Psoas muscle (tissue), 7 donors: ENCODE measurements at regions not wholly inside any gene's neighbourhood (a gene's known extent, or its start where the extent isn't known, plus 50 kb on each side); places are given as distances from the start of the nearest gene placed in this dataset.

Source experiments
- ATAC-seq, 4 donors: fragments of 200-7000 bp; cut with Tn5 transposase; one replicate each; pipeline ENCODE4 v1.9.1; 2020; ENCODE audit warnings: moderate library complexity in 3 of 4, mild to moderate bottlenecking in 2 of 4
- DNase-seq, 2 donors: peaks; one replicate each; pipeline ENCODE4 v3.0.0-alpha.2; 2020
- H3K27ac ChIP-seq: fragments of 200-600 bp; one replicate; pipeline ENCODE4 v1.8.0; 2022
- H3K27me3 ChIP-seq, 3 donors: fragments of 200-600 bp in 1 of 3; one replicate each; pipeline versions ENCODE4 v1.6.1 to v1.8.0; 2013 to 2022; ENCODE audit warnings: low read length in 2 of 3, mild to moderate bottlenecking in 2 of 3, moderate library complexity in 1 of 3; ENCODE audit not compliant: insufficient read depth in 3 of 3
- H3K36me3 ChIP-seq, 2 donors: fragments of 200-600 bp in 1 of 2; one replicate each; pipeline versions ENCODE4 v1.6.1 to v1.8.0; 2013 to 2022; ENCODE audit warnings: low read depth in 1 of 2, mild to moderate bottlenecking in 1 of 2, moderate library complexity in 1 of 2; ENCODE audit not compliant: insufficient read depth in 1 of 2
- H3K4me1 ChIP-seq: fragments of 200-600 bp; one replicate; pipeline ENCODE4 v1.8.0; 2022
- H3K4me3 ChIP-seq: fragments of 200-600 bp; one replicate; pipeline ENCODE4 v1.8.0; 2022; ENCODE audit warnings: mild to moderate bottlenecking
- H3K9me3 ChIP-seq: fragments of 200-600 bp; one replicate; pipeline ENCODE4 v1.8.0; 2022
- CTCF ChIP-seq: fragments of 200-600 bp; IDR thresholded peaks from one replicate; pipeline ENCODE4 v1.8.0; 2022; ENCODE audit warnings: antibody characterized with exemption
- WGBS, 3 donors: extraction: QIAGEN DNeasy Blood & Tissue Kit; methylation state at CpG; one replicate each; pipeline versions ENCODE4 v1.1.6 to v1.1.7; 2013; 5-methylcytosine and 5-hydroxymethylcytosine counted together
- intact Hi-C, 2 donors: fragments of 100-400 bp; cut with DNase I; formaldehyde crosslinking; loops; one replicate each; pipeline versions ENCODE4 v1.11.0 to v1.14.2; 2022
- donor health status: healthy with polysubstance abuse.
- donor health status: DM: no; HTN: no; CAD: no; lungs with moderate emphysema.
- donor health status: Bipolar disorder and iron deficiency.
- donor health status: healthy.
- donor health status: DM: yes; HTN: yes; CAD: no.
- donor health status: DM: no; HTN: no; CAD: no.
- donor health status: DM: yes; HTN: yes; CAD: no.

DNA sequence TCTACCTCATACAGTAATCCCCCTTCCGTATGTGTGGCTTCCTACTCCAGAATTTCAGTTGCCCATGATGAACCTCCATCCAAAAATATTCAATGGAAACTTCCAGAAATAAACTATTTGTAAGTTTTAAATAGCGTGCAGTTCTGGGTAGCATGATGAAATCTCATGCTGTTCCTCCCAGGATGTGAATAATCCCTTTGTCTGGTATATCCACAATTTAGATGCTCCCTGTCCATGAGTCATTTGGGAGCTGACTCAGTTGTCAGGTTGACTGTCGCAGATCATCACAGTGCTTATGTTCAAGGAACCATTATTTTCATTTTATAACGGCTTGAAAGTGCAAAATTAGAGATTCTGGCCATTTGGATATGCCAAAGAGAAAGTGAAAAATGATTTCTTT lies 290.1 kb upstream of the CDH9 start:
- Histone ChIP-seq H3K9me3 (no peaks in the 10 kb centered on the region), H3K27ac (no peak overlapping the region), H3K4me3 (no peak overlapping the region), H3K27me3 (no peaks in the 10 kb centered on the region), H3K4me1 (no peaks in the 10 kb centered on the region), H3K36me3 (no peaks in the 10 kb centered on the region)
- DNase-seq (no peak), ATAC-seq (no peak)
- intact Hi-C loops = no loop called here
- whole genome bisulfite sequencing, 3 donors = 75 to 80% (median 80%) methylated on average over 4 of the region's 4 CpGs
- no peak for TF ChIP-seq CTCF

- Histone ChIP-seq H3K27me3 (no peaks in the 10 kb centered on the region), H3K36me3 (no peaks in the 10 kb centered on the region), H3K4me3 (no peak overlapping the region), H3K4me1 (no peaks in the 10 kb centered on the region), H3K27ac (no peak overlapping the region), H3K9me3 (no peaks in the 10 kb centered on the region)
- TF ChIP-seq CTCF = no peak
- intact Hi-C loops = no loop called here
- no peak for ATAC-seq
- no peak for DNase-seq
Measured at GRCh38 chr5:27325513-27325912, 287.1 kb upstream of the CDH9 start.

GRCh38 chr5:27318701-27319100 lies 280.3 kb upstream of the CDH9 start:
- Histone ChIP-seq H3K27me3 (no peaks in the 10 kb centered on the region), H3K27ac (no peak overlapping the region), H3K9me3 (no peaks in the 10 kb centered on the region), H3K4me1 (no peaks in the 10 kb centered on the region), H3K36me3 (no peaks in the 10 kb centered on the region), H3K4me3 (no peak overlapping the region)
- DNase-seq = no peak
- no peak for TF ChIP-seq CTCF
- intact Hi-C loops = no loop called here
- 87 to 88% (median 87%) methylated on average over 4 of the region's 4 CpGs for WGBS, 3 donors
- no peak for ATAC-seq

DNA sequence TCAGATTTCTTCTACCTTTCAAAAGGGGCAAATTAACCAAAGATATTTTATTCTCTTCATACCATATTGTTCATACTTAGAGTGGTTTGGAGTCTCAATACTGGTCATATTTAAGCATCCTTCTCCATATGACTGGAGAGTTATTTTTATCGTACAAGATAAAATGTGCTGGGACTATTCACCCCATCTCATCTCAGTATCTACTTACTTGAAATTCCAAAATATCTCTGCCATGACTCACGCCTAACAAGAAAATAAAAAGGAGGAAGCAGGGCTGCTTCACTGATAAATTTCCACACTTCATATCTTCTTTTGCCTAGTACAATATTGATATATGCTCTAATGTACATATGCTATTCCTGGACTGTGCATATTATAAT lies 277.9 kb upstream of the CDH9 start:
- ATAC-seq = no peak
- intact Hi-C loops = no loop called here
- no peaks in the 10 kb centered on the region for H3K9me3 ChIP-seq
- 74 to 80% (median 74%) methylated on average over 2 of the region's 2 CpGs for WGBS, 3 donors
- no peak overlapping the region for H3K4me3 ChIP-seq
- no peak overlapping the region for H3K27ac ChIP-seq
- no peaks in the 10 kb centered on the region for H3K4me1 ChIP-seq
- TF ChIP-seq CTCF = no peak
- H3K36me3 ChIP-seq = no peaks in the 10 kb centered on the region
- no peaks in the 10 kb centered on the region for H3K27me3 ChIP-seq
- DNase-seq = no peak

DNA sequence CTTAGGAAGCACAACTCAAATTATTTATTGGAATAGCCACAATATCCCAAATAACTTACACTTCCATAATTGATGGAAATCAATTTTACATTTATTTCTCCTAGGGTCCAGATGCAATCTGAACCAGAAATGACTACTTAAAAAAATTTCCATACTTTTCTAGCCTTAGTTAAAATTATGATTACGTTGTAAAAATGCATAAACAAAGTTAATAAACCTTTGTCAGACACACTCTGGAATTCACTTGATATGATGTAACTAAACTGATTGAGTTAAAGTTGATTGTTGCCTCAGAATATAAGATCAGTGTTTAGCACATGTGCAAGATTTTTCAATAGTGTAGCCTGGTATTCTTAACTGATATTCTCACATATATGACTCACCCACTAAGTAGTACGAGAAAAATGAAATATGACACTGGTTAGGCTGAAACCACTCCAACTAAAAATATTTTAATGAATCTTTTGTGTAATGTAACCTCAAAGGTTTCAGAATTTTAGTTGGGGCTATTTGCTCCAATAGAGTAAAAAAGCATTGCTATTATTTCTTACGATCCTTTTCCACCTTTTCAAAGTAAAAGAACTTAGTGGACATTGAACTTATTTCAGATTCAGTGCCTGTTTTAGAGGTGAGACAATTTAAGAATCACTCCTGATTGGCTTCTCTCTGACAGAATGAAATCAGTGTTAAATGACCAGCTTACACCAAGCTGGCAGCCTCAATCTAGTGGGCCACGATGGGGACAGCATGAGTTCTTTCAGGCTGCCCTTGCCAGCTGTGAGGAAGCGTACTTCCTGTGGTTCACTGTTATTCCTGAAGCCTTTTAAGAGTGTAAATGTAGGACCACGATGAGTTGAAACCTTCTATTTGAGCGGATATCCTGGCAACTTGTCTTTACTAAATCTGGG lies 277.2 kb upstream of the CDH9 start:
- Histone ChIP-seq H3K36me3 (no peaks in the 10 kb centered on the region), H3K4me3 (no peak overlapping the region), H3K27me3 (no peaks in the 10 kb centered on the region), H3K4me1 (no peaks in the 10 kb centered on the region), H3K27ac (no peak overlapping the region), H3K9me3 (no peaks in the 10 kb centered on the region)
- ATAC-seq = no peak
- TF ChIP-seq CTCF = no peak
- 43 to 46% (median 45%) methylated on average over 7 of the region's 7 CpGs for WGBS, 3 donors
- intact Hi-C loops = no loop called here
- DNase-seq = no peak
